ENCODE measurements at regions not wholly inside any gene's neighbourhood (a gene's known extent, or its start where the extent isn't known, plus 50 kb on each side); places are given as distances from the start of the nearest gene placed in this dataset.

DNA sequence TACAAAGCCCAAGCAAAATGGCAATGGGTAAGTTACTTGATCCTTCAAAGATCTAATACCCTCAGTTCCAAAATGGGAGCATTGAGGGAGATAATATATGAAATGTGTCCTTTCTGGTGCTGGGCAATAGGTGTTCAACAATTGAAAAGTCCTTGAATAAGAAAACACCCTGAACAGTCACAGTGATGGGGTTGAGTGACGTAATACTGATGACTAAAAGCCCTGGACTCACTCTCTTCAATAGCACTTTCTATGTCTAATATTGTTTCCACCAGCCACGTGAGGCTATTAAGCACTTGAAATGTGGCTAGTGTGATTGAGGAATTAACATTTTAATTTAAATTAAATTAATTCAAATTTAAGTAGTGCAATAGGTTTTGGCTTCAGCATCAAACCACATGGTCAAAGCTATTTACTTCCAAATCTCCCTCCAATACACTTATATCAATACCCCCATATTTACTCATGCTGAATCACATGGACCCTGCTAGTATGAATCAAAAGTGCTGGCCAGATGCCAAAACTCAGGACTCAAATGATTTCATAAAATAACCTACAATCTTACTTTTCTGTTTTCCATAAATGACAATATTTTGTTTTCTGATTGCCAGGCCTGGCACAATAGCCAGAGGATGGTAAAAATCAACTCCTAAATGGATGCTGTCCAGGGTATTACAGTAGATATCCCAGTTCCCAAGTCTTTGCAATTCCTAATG, 516.2 kb downstream of the HAPSTR1 start:
- TF ChIP-seq, protein P1, sequence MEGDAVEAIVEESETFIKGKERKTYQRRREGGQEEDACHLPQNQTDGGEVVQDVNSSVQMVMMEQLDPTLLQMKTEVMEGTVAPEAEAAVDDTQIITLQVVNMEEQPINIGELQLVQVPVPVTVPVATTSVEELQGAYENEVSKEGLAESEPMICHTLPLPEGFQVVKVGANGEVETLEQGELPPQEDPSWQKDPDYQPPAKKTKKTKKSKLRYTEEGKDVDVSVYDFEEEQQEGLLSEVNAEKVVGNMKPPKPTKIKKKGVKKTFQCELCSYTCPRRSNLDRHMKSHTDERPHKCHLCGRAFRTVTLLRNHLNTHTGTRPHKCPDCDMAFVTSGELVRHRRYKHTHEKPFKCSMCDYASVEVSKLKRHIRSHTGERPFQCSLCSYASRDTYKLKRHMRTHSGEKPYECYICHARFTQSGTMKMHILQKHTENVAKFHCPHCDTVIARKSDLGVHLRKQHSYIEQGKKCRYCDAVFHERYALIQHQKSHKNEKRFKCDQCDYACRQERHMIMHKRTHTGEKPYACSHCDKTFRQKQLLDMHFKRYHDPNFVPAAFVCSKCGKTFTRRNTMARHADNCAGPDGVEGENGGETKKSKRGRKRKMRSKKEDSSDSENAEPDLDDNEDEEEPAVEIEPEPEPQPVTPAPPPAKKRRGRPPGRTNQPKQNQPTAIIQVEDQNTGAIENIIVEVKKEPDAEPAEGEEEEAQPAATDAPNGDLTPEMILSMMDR (conservative IDR thresholded peaks at IDR 0.05 in 1 of 2, IDR thresholded peaks at IDR 0.05 in 1 of 2; ENCODE audit: extremely low read depth in 1 of 2, insufficient read depth in 1 of 2, low read depth in 1 of 2, low read length in 2 of 2) = no peak
- TF ChIP-seq EZH2 (IDR thresholded peaks at IDR 0.05; ENCODE audit: borderline replicate concordance, low read length) = no peak
